ENCODE measurements at regions not wholly inside any gene's neighbourhood (a gene's known extent, or its start where the extent isn't known, plus 50 kb on each side); places are given as distances from the start of the nearest gene placed in this dataset.

GRCh38 chr9:93900971-93901861 is 53.9 kb downstream of the BARX1 start:
- Histone ChIP-seq H3K36me3 (ENCODE audit: control insufficient read depth, insufficient read depth, low read length) (no peaks in the 10 kb centered on the region), H3K4me3 (replicated peaks; ENCODE audit: low read depth, low read length) (no peak overlapping the region), H3K27me3 (replicated peaks; ENCODE audit: control insufficient read depth, insufficient read depth, low read length) (no peaks in the 10 kb centered on the region; the same call in 1 of the 2 replicates)
- no peak for TF ChIP-seq CTCF (IDR thresholded peaks at IDR 0.05; ENCODE audit: insufficient read depth, low read length, poor library complexity, severe bottlenecking)
- DNase-seq (ENCODE audit: extremely low read depth, insufficient read length) = no peak

DNA sequence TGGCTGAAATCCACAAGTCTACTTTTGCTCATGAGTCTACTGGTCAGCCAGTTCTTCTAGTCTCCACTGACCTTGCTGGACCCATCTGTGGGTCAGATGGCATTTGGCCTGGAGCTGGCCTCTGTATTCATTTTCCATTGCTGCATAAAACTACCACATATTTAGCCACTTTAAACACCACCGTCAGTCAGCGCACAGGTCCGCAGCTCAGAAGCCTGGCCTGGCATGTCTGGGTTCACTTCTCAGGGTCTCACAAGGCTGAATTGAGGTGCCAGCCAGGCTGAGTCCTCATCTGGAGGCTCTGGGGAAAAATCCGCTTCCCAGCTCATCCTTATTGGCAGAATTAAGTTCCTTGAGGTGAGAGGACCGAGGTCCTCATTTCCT is 54.7 kb downstream of the BARX1 start:
- H3K36me3 ChIP-seq (ENCODE audit: control insufficient read depth, insufficient read depth, low read length) = no peaks in the 10 kb centered on the region
- no peak overlapping the region for H3K4me3 ChIP-seq (replicated peaks; ENCODE audit: low read depth, low read length)
- TF ChIP-seq CTCF (IDR thresholded peaks at IDR 0.05; ENCODE audit: insufficient read depth, low read length, poor library complexity, severe bottlenecking) = no peak
- no peak for DNase-seq (ENCODE audit: extremely low read depth, insufficient read length)
- no peaks in the 10 kb centered on the region; the same call in 1 of the 2 replicates for H3K27me3 ChIP-seq (replicated peaks; ENCODE audit: control insufficient read depth, insufficient read depth, low read length)

GRCh38 chr9:93899609-93900435 is 55.3 kb downstream of the BARX1 start:
- Histone ChIP-seq H3K4me3 (replicated peaks; ENCODE audit: low read depth, low read length) (no peak overlapping the region), H3K36me3 (ENCODE audit: control insufficient read depth, insufficient read depth, low read length) (no peaks in the 10 kb centered on the region), H3K27me3 (replicated peaks; ENCODE audit: control insufficient read depth, insufficient read depth, low read length) (no peaks in the 10 kb centered on the region; the same call in 1 of the 2 replicates)
- TF ChIP-seq CTCF (IDR thresholded peaks at IDR 0.05; ENCODE audit: insufficient read depth, low read length, poor library complexity, severe bottlenecking) = no peak
- no peak for DNase-seq (ENCODE audit: extremely low read depth, insufficient read length)

- TF ChIP-seq CTCF (IDR thresholded peaks at IDR 0.05; ENCODE audit: insufficient read depth, low read length, poor library complexity, severe bottlenecking) = no peak
- Histone ChIP-seq H3K4me3 (replicated peaks; ENCODE audit: low read depth, low read length) (no peak overlapping the region), H3K27me3 (replicated peaks; ENCODE audit: control insufficient read depth, insufficient read depth, low read length) (no peaks in the 10 kb centered on the region; the same call in 1 of the 2 replicates), H3K36me3 (ENCODE audit: control insufficient read depth, insufficient read depth, low read length) (no peaks in the 10 kb centered on the region)
- no peak for DNase-seq (ENCODE audit: extremely low read depth, insufficient read length)
These were observed 56.4 kb downstream of the BARX1 start for GRCh38 chr9:93898502-93899426.

DNA sequence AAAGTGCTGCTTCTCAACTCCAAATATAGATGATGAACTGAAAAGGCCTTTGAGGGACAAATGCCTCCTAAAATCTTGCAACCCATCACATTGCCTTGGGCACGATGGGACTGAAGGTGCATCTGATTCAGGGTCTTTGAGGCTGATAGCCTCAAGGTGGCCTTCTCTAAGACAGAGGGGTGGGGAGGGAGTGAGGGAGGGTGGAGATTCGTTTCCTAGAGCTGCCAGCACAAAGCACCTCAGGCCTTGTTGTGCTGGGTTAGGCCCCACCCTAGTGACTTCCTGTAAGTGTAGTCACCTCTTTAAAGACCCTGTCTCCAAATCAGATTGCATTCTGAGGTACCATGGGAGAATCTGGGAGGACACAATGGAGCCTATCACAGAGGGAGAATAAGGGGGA is 57.1 kb downstream of the BARX1 start:
- no peak for DNase-seq (ENCODE audit: extremely low read depth, insufficient read length)
- no peak for TF ChIP-seq CTCF (IDR thresholded peaks at IDR 0.05; ENCODE audit: insufficient read depth, low read length, poor library complexity, severe bottlenecking)
- no peak overlapping the region for H3K4me3 ChIP-seq (replicated peaks; ENCODE audit: low read depth, low read length)

More for the DNA sequence above, 57.1 kb downstream of the BARX1 start:
- H3K27me3 ChIP-seq (replicated peaks; ENCODE audit: control insufficient read depth, insufficient read depth, low read length) = no peaks in the 10 kb centered on the region; the same call in 1 of the 2 replicates
- no peaks in the 10 kb centered on the region for H3K36me3 ChIP-seq (ENCODE audit: control insufficient read depth, insufficient read depth, low read length)
